ENCODE measurements at regions not wholly inside any gene's neighbourhood (a gene's known extent, or its start where the extent isn't known, plus 50 kb on each side); places are given as distances from the start of the nearest gene placed in this dataset.
"Not testable (repeated sequence)": the region's sequence is repeated elsewhere in the genome, so short reads cannot be mapped to it uniquely, and the experiment has no call there.

DNA sequence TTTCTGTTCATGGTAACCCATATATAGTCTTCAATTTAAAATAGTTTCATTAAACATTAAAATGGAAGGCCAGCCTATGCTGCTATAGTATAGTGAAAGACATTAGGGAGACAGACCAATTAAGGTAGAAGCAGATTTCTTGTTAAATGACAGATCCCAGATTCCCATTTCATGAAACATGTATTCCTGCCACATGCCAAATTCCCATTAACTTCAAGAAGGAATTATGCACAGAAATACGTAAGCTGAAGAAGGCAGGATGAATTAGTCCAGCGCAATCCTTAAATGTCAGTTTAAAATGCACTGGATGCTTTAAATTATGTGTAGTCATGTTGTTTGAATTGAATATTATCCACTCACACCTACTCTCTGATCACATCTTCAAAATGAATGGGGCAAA, 424.9 kb downstream of the SH2D1A start:
- Histone ChIP-seq H3T11ph (ENCODE audit: low read length) (no peak overlapping the region), H2BK120ac (ENCODE audit: low read depth, low read length, poor library complexity, severe bottlenecking) (no peak overlapping the region), H3K27ac (ENCODE audit: insufficient read length, low read depth, low read length) (no peak overlapping the region), H3K4me1 (ENCODE audit: insufficient read depth, low read length) (no peaks in the 10 kb centered on the region), H2AFZ (ENCODE audit: low read length) (no peak overlapping the region), H2BK15ac (ENCODE audit: low read depth, low read length) (no peak overlapping the region), H3K9ac (ENCODE audit: extremely low read depth, insufficient read length, low read length) (no peak overlapping the region), H3K9me3 (ENCODE audit: control insufficient read depth, low read depth, low read length) (no peaks in the 10 kb centered on the region), H2AK5ac (ENCODE audit: insufficient read length, low read length) (no peak overlapping the region), H3K79me1 (ENCODE audit: insufficient read depth, low read depth, low read length, poor library complexity, severe bottlenecking) (no peaks in the 10 kb centered on the region), H4K20me1 (ENCODE audit: control insufficient read depth, insufficient read depth, insufficient read length) (no peaks in the 10 kb centered on the region), H3K4ac (ENCODE audit: low read depth, low read length) (no peak overlapping the region), H2BK12ac (ENCODE audit: insufficient read length, low read depth, low read length) (no peak overlapping the region), H3K56ac (ENCODE audit: insufficient read length, low read depth, low read length) (no peak overlapping the region), H3K18ac (ENCODE audit: insufficient read length, low read depth, low read length) (no peak overlapping the region), H3K27me3 (ENCODE audit: insufficient read depth, low read length) (no peaks in the 10 kb centered on the region), H3K14ac (ENCODE audit: insufficient read depth, low read length) (no peak overlapping the region), H3K23me2 (ENCODE audit: insufficient read length, low read depth, low read length, poor library complexity, severe bottlenecking) (no peaks in the 10 kb centered on the region), H2BK5ac (ENCODE audit: insufficient read length, low read length) (no peak overlapping the region), H3K4me2 (ENCODE audit: insufficient read depth, insufficient read length, low read length) (no peak overlapping the region), H3K23ac (ENCODE audit: insufficient read length, low read depth, low read length) (no peak overlapping the region), H3K79me2 (ENCODE audit: insufficient read depth, low read length) (no peaks in the 10 kb centered on the region), H2BK20ac (ENCODE audit: low read depth, low read length, poor library complexity, severe bottlenecking) (no peak overlapping the region), H4K91ac (ENCODE audit: insufficient read length, low read depth, low read length) (no peak overlapping the region), H4K8ac (replicated peaks; ENCODE audit: insufficient read length, low read depth, low read length) (no peak overlapping the region), H4K5ac (ENCODE audit: insufficient read length, low read depth, low read length) (no peak overlapping the region)
- Mint-ChIP-seq H3K9me3 (peaks cover 0 to 3% of the 10 kb centered on the region in 2 experiments; a peak in 1 of 5 replicates), H3K27ac (no peak overlapping the region), H3K36me3 (ENCODE audit: insufficient read depth in 1 of 3, low read depth in 3 of 3) (no peaks in the 10 kb centered on the region), H3K4me3 (no peak overlapping the region), H3K4me1 (no peaks in the 10 kb centered on the region), H3K27me3 (ENCODE audit: low read depth) (no peaks in the 10 kb centered on the region)
- no peak for DNase-seq
- TF ChIP-seq, protein P1, sequence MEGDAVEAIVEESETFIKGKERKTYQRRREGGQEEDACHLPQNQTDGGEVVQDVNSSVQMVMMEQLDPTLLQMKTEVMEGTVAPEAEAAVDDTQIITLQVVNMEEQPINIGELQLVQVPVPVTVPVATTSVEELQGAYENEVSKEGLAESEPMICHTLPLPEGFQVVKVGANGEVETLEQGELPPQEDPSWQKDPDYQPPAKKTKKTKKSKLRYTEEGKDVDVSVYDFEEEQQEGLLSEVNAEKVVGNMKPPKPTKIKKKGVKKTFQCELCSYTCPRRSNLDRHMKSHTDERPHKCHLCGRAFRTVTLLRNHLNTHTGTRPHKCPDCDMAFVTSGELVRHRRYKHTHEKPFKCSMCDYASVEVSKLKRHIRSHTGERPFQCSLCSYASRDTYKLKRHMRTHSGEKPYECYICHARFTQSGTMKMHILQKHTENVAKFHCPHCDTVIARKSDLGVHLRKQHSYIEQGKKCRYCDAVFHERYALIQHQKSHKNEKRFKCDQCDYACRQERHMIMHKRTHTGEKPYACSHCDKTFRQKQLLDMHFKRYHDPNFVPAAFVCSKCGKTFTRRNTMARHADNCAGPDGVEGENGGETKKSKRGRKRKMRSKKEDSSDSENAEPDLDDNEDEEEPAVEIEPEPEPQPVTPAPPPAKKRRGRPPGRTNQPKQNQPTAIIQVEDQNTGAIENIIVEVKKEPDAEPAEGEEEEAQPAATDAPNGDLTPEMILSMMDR (conservative IDR thresholded peaks at IDR 0.05): no peak
- no CpG with 5 or more reads among the region's 2 CpGs for WGBS (ENCODE audit: extremely low coverage, insufficient read length, low lambda C conversion rate)

DNA sequence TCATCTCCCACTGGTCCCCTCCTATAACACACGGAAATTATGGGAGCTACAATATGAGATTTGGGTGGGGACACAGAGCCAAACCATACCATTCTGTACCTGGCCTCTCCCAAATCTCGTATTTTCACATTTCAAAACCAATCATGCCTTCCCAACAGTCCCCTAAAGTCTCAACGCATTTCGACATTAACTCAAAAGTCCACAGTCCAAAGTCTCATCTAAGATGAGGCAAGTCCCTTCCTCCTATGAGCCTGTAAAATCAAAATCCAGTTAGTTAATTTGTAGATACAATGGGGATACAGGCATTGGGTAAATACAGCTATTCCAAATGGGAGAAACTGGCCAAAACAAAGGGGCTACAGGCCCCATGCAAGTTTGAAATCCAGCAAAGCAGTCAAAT, 441.9 kb downstream of the SH2D1A start:
- H2AFZ ChIP-seq (ENCODE audit: low read length); H2BK12ac ChIP-seq (ENCODE audit: insufficient read length, low read depth, low read length): not testable (repeated sequence)
- WGBS (ENCODE audit: extremely low coverage, insufficient read length, low lambda C conversion rate): no CpG with 5 or more reads among the region's 4 CpGs

More for the DNA sequence above, 441.9 kb downstream of the SH2D1A start:
- H3K27ac Mint-ChIP-seq; H3K23me2 ChIP-seq (ENCODE audit: insufficient read length, low read depth, low read length, poor library complexity, severe bottlenecking); H3K14ac ChIP-seq (ENCODE audit: insufficient read depth, low read length); H4K8ac ChIP-seq (replicated peaks; ENCODE audit: insufficient read length, low read depth, low read length); H2BK120ac ChIP-seq (ENCODE audit: low read depth, low read length, poor library complexity, severe bottlenecking); H3K4me1 ChIP-seq (ENCODE audit: insufficient read depth, low read length); H3T11ph ChIP-seq (ENCODE audit: low read length); DNase-seq; H2BK5ac ChIP-seq (ENCODE audit: insufficient read length, low read length); H4K20me1 ChIP-seq (ENCODE audit: control insufficient read depth, insufficient read depth, insufficient read length); H3K27ac ChIP-seq (ENCODE audit: insufficient read length, low read depth, low read length); H3K4me1 Mint-ChIP-seq; H3K56ac ChIP-seq (ENCODE audit: insufficient read length, low read depth, low read length); H3K27me3 Mint-ChIP-seq (ENCODE audit: low read depth); H4K91ac ChIP-seq (ENCODE audit: insufficient read length, low read depth, low read length); H3K79me2 ChIP-seq (ENCODE audit: insufficient read depth, low read length); H3K9ac ChIP-seq (ENCODE audit: extremely low read depth, insufficient read length, low read length); H3K18ac ChIP-seq (ENCODE audit: insufficient read length, low read depth, low read length); H2BK20ac ChIP-seq (ENCODE audit: low read depth, low read length, poor library complexity, severe bottlenecking); H3K23ac ChIP-seq (ENCODE audit: insufficient read length, low read depth, low read length); H3K79me1 ChIP-seq (ENCODE audit: insufficient read depth, low read depth, low read length, poor library complexity, severe bottlenecking); H3K4me2 ChIP-seq (ENCODE audit: insufficient read depth, insufficient read length, low read length); H3K4ac ChIP-seq (ENCODE audit: low read depth, low read length); H3K27me3 ChIP-seq (ENCODE audit: insufficient read depth, low read length); H3K9me3 ChIP-seq (ENCODE audit: control insufficient read depth, low read depth, low read length); H3K4me3 Mint-ChIP-seq; H2BK15ac ChIP-seq (ENCODE audit: low read depth, low read length); H4K5ac ChIP-seq (ENCODE audit: insufficient read length, low read depth, low read length); H2AK5ac ChIP-seq (ENCODE audit: insufficient read length, low read length): not testable (repeated sequence)
- H3K36me3 Mint-ChIP-seq (ENCODE audit: insufficient read depth in 1 of 3, low read depth in 3 of 3): peaks cover 7 to 24% (median 23%) of the 10 kb centered on the region in 3 experiments
- H3K9me3 Mint-ChIP-seq: peaks cover 18 to 29% of the 10 kb centered on the region in 2 experiments
